ENCODE measurements at regions not wholly inside any gene's neighbourhood (a gene's known extent, or its start where the extent isn't known, plus 50 kb on each side); places are given as distances from the start of the nearest gene placed in this dataset.

- TF ChIP-seq EZH2 (IDR thresholded peaks at IDR 0.05; ENCODE audit: insufficient read depth, poor library complexity, severe bottlenecking) (no peak), EZH2phosphoT487 (IDR thresholded peaks at IDR 0.05; ENCODE audit: insufficient read depth, low read depth) (no peak)
These were observed 389.1 kb upstream of the SGO1 start for GRCh38 chr3:20575146-20575545.
